ENCODE measurements at regions not wholly inside any gene's neighbourhood (a gene's known extent, or its start where the extent isn't known, plus 50 kb on each side); places are given as distances from the start of the nearest gene placed in this dataset.

DNA sequence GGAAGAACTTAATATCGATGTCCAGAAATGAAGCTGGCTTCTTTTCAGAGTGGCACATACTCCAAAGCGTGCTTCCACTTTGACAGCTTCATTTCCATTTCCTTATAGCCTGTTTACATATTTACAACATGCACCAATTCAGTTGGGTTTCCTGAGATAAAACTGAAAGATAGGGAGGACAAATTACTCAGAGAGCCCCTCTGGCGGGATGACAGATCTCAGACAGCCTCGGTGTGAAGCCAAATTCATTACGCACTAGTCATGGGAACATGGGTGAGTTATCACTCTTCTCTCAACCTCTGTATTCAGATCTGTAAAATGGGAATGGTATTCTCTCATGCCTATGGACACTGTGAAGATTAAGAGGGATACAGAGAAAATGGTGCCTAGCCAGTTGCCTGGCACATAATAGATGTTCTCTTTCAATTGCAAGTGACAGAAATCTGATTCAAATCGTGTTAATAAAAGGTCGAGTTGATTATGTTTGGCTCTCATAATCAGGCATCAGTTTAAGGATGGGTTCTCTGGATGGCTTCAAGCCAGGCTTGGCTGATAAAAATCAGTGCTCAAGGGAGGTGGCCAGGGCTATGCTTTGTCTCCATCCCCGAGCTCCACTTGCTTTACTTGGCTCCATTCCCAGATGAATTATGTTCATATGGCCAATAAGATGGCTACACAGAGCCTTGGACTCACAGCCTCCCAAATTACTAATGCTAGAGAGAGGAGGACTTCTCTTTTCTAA is 132.2 kb upstream of the C1QTNF7 start:
- TF ChIP-seq CTCF (IDR thresholded peaks at IDR 0.05; ENCODE audit: poor library complexity), result no peak
- TF ChIP-seq EZH2phosphoT487 (IDR thresholded peaks at IDR 0.05; ENCODE audit: low read depth, severe bottlenecking, unreplicated experiment), result no peak
